ENCODE measurements at regions not wholly inside any gene's neighbourhood (a gene's known extent, or its start where the extent isn't known, plus 50 kb on each side); places are given as distances from the start of the nearest gene placed in this dataset.
A peak's percentile ranks its signal among the peaks of the same experiment; 100 is the strongest.

- no peak for DNase-seq (ENCODE audit: low spot score)
Measured at GRCh38 chr21:24222676-24223075, 1384.6 kb downstream of the MRPL39 start.

GRCh38 chr21:24220446-24220845 lies 1386.8 kb downstream of the MRPL39 start:
- DNase-seq (ENCODE audit: low spot score), result no peak

- no peak for DNase-seq (ENCODE audit: low spot score)
Measured at GRCh38 chr21:24217151-24217550, 1390.1 kb downstream of the MRPL39 start.

DNA sequence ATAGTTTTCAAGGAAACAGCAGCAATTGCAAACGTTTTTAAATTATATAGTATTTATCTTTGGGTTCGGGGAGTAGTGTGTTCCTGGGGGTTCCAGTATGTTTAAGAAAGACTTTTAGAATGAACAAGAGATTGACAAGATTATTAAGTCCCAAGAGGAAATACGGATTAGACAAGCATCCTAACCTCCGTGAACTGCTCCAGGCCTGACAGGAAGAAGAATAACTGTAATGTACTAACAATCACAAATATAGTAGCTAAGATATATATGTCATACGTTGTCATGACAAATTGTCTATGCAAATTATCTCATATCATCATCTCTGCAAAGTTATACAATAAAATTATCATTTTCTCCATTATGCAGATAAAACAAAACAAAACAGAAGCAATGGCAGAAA lies 1397.2 kb downstream of the MRPL39 start:
- DNase-seq (ENCODE audit: low spot score), result no peak

- no peak for DNase-seq (ENCODE audit: low spot score)
Measured at GRCh38 chr21:24208562-24209260, 1398.6 kb downstream of the MRPL39 start.

DNA sequence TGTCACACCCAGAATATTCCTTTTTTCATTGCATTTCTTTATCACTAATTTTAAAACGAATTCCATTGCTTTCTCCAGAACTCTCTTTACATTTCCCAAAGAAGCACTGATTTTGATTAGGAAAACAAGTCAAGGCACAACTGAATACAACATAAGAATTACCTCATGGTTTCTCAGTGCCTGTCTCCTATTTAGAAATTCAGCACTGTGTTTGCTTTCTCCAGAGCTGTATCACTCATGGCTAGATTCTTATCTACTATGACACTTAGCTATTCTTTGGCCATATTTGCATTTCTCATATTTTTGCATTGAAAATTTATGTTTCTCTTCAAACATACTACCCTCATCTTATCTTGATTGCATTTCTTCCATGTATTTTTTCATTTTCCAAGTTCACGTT lies 1402.0 kb downstream of the MRPL39 start:
- DNase-seq (ENCODE audit: low spot score), result no peak

- DNase-seq (ENCODE audit: low spot score), result no peak
Measured at GRCh38 chr21:24204641-24205040, 1402.6 kb downstream of the MRPL39 start.

- DNase-seq (ENCODE audit: low spot score), result no peak
Measured at GRCh38 chr21:24200052-24200451, 1407.2 kb downstream of the MRPL39 start.

- no peak for DNase-seq (ENCODE audit: low spot score)
Measured at GRCh38 chr21:24197923-24198322, 1409.4 kb downstream of the MRPL39 start.

DNA sequence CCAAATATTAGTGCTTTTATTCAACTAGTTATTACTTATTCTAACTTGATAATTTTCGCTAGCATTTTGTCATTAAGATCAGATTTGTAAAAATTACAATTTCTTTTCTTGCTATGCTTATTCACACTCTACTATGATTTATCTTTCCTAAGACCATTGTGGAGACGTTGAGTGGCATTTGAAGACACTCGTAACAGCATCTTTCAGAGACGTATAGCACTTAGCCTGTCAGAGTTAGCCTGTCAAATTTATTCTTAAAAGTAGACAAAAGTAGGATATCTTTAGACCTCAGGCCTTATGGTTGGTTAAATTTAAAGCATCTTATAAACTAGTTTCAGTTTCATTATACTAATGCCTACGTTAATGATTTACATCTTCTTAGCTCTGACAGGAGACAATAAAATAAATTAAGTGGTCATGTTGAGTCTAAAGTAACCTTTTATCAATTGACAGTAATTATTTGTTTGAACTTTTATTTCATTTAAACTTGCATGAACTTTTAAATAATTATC lies 1410.1 kb downstream of the MRPL39 start:
- DNase-seq (ENCODE audit: low spot score), result no peak

DNA sequence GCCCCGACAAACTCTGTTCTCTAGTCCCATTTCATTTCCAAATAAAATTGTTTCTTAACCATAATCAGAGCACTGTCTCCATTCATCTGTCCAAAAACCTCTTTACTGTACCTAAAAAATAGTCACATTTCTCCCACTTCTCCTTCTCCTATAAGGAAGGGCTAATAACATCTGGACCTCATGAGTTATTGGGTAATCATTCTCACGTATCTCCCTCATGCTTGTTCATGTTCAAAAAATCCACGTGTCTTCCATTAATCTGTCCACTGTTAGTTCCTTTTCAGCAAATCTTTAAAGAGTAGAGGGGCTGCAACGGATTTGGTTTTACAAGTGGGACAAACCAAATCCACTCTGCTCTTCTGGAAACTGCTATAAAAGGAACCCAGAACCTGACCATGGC lies 1418.8 kb downstream of the MRPL39 start:
- DNase-seq (ENCODE audit: low spot score), result no peak

DNA sequence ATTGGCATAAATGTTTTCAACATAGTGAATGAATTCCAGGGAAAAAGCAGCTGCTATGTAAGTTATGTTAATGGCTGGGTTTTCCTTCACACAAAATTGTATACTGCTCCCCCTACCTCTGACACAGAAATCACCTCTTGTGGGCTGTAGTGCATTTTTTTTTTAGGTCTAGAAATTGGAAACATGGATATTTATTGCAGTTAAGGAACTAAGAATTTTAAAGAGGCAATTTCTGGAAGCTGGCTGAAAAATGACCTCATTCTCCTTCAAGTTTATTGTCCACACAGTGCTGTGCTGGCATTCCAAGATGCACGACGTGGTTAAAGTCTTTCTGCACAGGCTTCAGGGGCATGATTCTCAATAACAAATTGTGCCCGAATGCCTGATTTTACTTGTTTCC lies 1424.2 kb downstream of the MRPL39 start:
- no peak for DNase-seq (ENCODE audit: low spot score)

GRCh38 chr21:24179110-24179509 lies 1428.2 kb downstream of the MRPL39 start:
- DNase-seq (ENCODE audit: low spot score), result no peak

DNA sequence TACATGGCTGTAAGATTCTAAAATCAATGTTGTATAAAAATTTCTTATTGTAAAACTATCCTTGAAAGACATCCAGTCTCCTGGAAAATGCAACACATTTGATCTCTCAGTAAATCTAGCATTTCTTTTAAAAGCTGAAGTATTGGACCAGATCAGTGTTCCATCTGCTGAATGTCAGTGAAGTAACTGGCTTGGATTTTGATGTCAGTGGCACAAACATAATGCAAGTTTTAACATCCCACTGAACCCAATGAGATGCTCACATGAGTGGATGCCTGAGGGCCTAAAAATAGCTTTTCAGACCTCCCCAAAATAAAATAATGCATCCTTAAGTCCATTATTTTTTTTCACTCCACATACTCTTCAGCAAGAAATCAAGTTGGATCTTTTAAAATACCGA lies 1432.2 kb downstream of the MRPL39 start:
- no peak for DNase-seq (ENCODE audit: low spot score)

DNA sequence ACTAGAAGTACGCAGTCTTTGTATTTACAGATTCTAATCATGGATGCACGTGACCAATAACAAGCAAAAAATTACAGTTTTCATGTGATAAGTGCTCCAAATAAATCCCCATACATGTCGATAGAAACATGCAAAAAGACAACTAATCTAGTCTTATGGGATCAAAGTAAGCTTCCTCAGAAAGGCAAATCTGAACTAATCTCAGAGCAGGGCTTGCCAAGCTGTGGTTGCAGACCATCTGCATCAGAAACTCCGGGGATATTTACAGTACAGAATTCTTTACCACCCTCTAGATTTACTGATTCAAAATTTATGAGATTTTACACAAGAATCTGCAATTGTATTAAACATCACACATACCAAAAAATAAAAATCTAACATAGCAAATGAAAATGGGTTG lies 1435.5 kb downstream of the MRPL39 start:
- no peak for DNase-seq (ENCODE audit: low spot score)

- DNase-seq (ENCODE audit: low spot score), result no peak
Measured at GRCh38 chr21:24163539-24163938, 1443.7 kb downstream of the MRPL39 start.

GRCh38 chr21:24160528-24160927 lies 1446.8 kb downstream of the MRPL39 start:
- no peak for DNase-seq (ENCODE audit: low spot score)

DNA sequence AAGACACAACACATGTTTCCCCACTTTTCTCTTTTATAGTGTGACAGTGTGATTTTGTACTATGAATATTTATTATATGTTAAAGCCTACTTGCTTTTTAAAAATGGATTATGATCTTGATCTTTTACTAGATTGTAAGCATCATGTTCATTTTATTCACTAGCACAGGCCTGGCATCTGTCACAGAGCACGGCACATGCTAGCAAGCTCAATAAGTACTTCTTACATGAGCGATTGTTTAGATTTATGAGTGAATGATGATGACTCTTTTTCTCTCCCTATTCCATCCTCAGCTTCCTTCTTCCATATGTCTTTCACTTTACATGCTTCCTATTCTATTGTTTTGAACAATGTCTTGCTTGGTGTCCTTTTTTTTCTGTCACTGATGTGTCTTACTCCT lies 1454.1 kb downstream of the MRPL39 start:
- peak; percentile 32 for DNase-seq (ENCODE audit: low spot score)

GRCh38 chr21:24150753-24151152 lies 1456.5 kb downstream of the MRPL39 start:
- DNase-seq (ENCODE audit: low spot score), result no peak

GRCh38 chr21:24148461-24148860 lies 1458.8 kb downstream of the MRPL39 start:
- DNase-seq (ENCODE audit: low spot score), result no peak

- no peak for DNase-seq (ENCODE audit: low spot score)
Measured at GRCh38 chr21:24147674-24148073, 1459.6 kb downstream of the MRPL39 start.

- no peak for DNase-seq (ENCODE audit: low spot score)
Measured at GRCh38 chr21:24131056-24131455, 1476.2 kb downstream of the MRPL39 start.

- DNase-seq (ENCODE audit: low spot score), result no peak
Measured at GRCh38 chr21:24127651-24128050, 1479.6 kb downstream of the MRPL39 start.

GRCh38 chr21:24123785-24124184 lies 1483.5 kb downstream of the MRPL39 start:
- DNase-seq (ENCODE audit: low spot score), result no peak

Data from Ammon's horn (tissue), 1 donor.